ENCODE measurements at regions not wholly inside any gene's neighbourhood (a gene's known extent, or its start where the extent isn't known, plus 50 kb on each side); places are given as distances from the start of the nearest gene placed in this dataset.

DNA sequence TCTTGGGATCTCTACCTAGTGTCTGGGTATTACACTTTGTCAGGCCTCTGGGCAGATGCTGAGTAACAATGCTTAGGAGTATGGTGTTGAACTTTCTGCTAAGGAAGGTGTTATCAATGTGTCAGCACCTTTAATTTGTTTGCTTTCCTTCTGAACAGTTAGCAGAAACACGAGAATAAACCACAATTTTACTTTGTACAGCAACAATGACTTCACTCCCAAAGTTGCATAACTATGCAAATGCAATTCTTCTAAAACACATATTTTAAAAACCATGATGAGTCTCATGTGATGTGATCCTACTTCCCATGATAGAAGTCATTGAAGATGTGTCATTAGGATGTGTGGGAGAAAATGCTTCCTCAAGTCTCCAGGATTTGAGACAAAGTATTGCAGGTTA lies 155.0 kb downstream of the POSTN start:
- POLR2A ChIA-PET = no interaction called here
- WGBS (ENCODE audit: low lambda C conversion rate) = 0% methylated on average over 1 of the region's 1 CpG
- DNase-seq (ENCODE audit: low spot score) = no peak
- Histone ChIP-seq H3K79me2 (ENCODE audit: insufficient read depth, low read length) (no peaks in the 10 kb centered on the region), H3K27ac (ENCODE audit: extremely low read length, insufficient read depth, low read length) (no peak overlapping the region), H3K4me3 (replicated peaks in 1 of 3; ENCODE audit: insufficient read depth in 1 of 3, low read depth in 2 of 3, low read length in 3 of 3) (no peak overlapping the region), H4K20me1 (ENCODE audit: insufficient read depth, low read length) (no peaks in the 10 kb centered on the region), H3K4me2 (ENCODE audit: low read depth, low read length) (no peak overlapping the region), H3K27me3 (ENCODE audit: control insufficient read depth in 1 of 2, insufficient read depth in 2 of 2, low read length in 2 of 2) (no peaks in the 10 kb centered on the region), H3K9ac (ENCODE audit: insufficient read depth, low read depth, low read length) (no peak overlapping the region), H3K4me1 (ENCODE audit: insufficient read depth, low read length) (no peaks in the 10 kb centered on the region), H3K36me3 (replicated peaks in 1 of 2; ENCODE audit: control insufficient read depth in 1 of 2, insufficient read depth in 2 of 2, low read length in 2 of 2) (no peaks in the 10 kb centered on the region), H2AFZ (ENCODE audit: low read length) (no peak overlapping the region), H3K9me3 (ENCODE audit: low read length) (no peaks in the 10 kb centered on the region)
- ATAC-seq = no peak
- BruUV-seq (replicated peaks) = no TSS peak
- in situ Hi-C loops (cut with HindIII; ENCODE audit: extremely low pct_ligation_motif_present, low pct_unique_long_range_greater_than_20kb) (no loop called here), intact Hi-C loops (cut with micrococcal nuclease; ENCODE audit: unreplicated experiment) (no loop called here)
- CTCF ChIA-PET (ENCODE audit: low intra/inter-chr PET ratio, low total read pairs) = no interaction called here
- no peak for FAIRE-seq
- TF ChIP-seq NBN (conservative IDR thresholded peaks at IDR 0.05) (no peak), ZNF143 (CRISPR knock-in tag; IDR thresholded peaks at IDR 0.05) (no peak), MAX (IDR thresholded peaks at IDR 0.05) (no peak), PHB2 (IDR thresholded peaks at IDR 0.05; ENCODE audit: partially characterized antibody) (no peak), POLR2AphosphoS5 (IDR thresholded peaks at IDR 0.05; ENCODE audit: low read depth, low read length) (no peak), ZNF326 (CRISPR knock-in tag; IDR thresholded peaks at IDR 0.05; ENCODE audit: borderline replicate concordance) (no peak), SCMH1 (CRISPR knock-in tag; IDR thresholded peaks at IDR 0.05; ENCODE audit: borderline replicate concordance) (no peak)
- TF ChIP-seq, protein P1, sequence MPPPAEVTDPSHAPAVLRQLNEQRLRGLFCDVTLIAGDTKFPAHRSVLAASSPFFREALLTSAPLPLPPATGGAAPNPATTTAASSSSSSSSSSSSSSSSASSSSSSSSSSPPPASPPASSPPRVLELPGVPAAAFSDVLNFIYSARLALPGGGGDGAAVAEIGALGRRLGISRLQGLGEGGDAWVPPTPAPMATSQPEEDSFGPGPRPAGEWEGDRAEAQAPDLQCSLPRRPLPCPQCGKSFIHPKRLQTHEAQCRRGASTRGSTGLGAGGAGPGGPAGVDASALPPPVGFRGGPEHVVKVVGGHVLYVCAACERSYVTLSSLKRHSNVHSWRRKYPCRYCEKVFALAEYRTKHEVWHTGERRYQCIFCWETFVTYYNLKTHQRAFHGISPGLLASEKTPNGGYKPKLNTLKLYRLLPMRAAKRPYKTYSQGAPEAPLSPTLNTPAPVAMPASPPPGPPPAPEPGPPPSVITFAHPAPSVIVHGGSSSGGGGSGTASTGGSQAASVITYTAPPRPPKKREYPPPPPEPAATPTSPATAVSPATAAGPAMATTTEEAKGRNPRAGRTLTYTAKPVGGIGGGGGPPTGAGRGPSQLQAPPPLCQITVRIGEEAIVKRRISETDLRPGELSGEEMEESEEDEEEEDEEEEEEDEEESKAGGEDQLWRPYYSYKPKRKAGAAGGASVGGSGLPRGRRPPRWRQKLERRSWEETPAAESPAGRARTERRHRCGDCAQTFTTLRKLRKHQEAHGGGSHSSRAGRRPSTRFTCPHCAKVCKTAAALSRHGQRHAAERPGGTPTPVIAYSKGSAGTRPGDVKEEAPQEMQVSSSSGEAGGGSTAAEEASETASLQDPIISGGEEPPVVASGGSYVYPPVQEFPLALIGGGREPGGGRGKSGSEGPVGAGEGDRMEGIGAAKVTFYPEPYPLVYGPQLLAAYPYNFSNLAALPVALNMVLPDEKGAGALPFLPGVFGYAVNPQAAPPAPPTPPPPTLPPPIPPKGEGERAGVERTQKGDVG (CRISPR knock-in tag; IDR thresholded peaks at IDR 0.05; ENCODE audit: borderline replicate concordance) = no peak
- TF ChIP-seq, protein P2, sequence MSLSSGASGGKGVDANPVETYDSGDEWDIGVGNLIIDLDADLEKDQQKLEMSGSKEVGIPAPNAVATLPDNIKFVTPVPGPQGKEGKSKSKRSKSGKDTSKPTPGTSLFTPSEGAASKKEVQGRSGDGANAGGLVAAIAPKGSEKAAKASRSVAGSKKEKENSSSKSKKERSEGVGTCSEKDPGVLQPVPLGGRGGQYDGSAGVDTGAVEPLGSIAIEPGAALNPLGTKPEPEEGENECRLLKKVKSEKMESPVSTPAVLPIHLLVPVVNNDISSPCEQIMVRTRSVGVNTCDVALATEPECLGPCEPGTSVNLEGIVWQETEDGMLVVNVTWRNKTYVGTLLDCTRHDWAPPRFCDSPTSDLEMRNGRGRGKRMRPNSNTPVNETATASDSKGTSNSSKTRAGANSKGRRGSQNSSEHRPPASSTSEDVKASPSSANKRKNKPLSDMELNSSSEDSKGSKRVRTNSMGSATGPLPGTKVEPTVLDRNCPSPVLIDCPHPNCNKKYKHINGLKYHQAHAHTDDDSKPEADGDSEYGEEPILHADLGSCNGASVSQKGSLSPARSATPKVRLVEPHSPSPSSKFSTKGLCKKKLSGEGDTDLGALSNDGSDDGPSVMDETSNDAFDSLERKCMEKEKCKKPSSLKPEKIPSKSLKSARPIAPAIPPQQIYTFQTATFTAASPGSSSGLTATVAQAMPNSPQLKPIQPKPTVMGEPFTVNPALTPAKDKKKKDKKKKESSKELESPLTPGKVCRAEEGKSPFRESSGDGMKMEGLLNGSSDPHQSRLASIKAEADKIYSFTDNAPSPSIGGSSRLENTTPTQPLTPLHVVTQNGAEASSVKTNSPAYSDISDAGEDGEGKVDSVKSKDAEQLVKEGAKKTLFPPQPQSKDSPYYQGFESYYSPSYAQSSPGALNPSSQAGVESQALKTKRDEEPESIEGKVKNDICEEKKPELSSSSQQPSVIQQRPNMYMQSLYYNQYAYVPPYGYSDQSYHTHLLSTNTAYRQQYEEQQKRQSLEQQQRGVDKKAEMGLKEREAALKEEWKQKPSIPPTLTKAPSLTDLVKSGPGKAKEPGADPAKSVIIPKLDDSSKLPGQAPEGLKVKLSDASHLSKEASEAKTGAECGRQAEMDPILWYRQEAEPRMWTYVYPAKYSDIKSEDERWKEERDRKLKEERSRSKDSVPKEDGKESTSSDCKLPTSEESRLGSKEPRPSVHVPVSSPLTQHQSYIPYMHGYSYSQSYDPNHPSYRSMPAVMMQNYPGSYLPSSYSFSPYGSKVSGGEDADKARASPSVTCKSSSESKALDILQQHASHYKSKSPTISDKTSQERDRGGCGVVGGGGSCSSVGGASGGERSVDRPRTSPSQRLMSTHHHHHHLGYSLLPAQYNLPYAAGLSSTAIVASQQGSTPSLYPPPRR (CRISPR knock-in tag; IDR thresholded peaks at IDR 0.05; ENCODE audit: borderline replicate concordance) = no peak

Data from HepG2 (cell line).